GM23338 (cell line): ENCODE measurements at regions not wholly inside any gene's neighbourhood (a gene's known extent, or its start where the extent isn't known, plus 50 kb on each side); places are given as distances from the start of the nearest gene placed in this dataset.
"Not testable (repeated sequence)": the region's sequence is repeated elsewhere in the genome, so short reads cannot be mapped to it uniquely, and the experiment has no call there.

Source experiments
- ATAC-seq: fragments of 200-7000 bp; cut with Tn5 transposase; 3 replicates; pipeline ENCODE4 v1.9.1; 2020
- DNase-seq: peaks from one replicate; pipeline ENCODE4 v3.0.0-alpha.2; 2015; ENCODE audit warnings: low spot score
- H2AFZ ChIP-seq: fragments of 200-600 bp; sonication (generic); 2 replicates; pipeline ENCODE4 v1.8.0; 2016; ENCODE audit warnings: antibody characterized with exemption, mild to moderate bottlenecking, moderate library complexity
- H3F3A ChIP-seq: fragments of 200-600 bp; sonication (generic); replicated peaks from 2 replicates; pipeline ENCODE4 v1.8.0; 2017; ENCODE audit warnings: antibody characterized with exemption, mixed run types, low read depth
- H3K27ac ChIP-seq: fragments of 200-600 bp; sonication (generic); 2 replicates; pipeline ENCODE4 v1.6.1; 2016; ENCODE audit warnings: low read depth
- H3K27me3 ChIP-seq: fragments of 200-600 bp; sonication (generic); 2 replicates; pipeline ENCODE4 v1.8.0; 2016; ENCODE audit warnings: mild to moderate bottlenecking, mixed run types, moderate library complexity; ENCODE audit not compliant: insufficient read depth
- H3K36me3 ChIP-seq: fragments of 200-600 bp; sonication (generic); 2 replicates; pipeline ENCODE4 v1.8.0; 2016; ENCODE audit warnings: mild to moderate bottlenecking; ENCODE audit not compliant: insufficient read depth
- H3K4me1 ChIP-seq: fragments of 200-600 bp; sonication (generic); 2 replicates; pipeline ENCODE4 v1.8.0; 2016; ENCODE audit warnings: mild to moderate bottlenecking, moderate library complexity; ENCODE audit not compliant: insufficient read depth
- H3K4me2 ChIP-seq: fragments of 200-600 bp; sonication (generic); 2 replicates; pipeline ENCODE4 v1.7.1; 2017; ENCODE audit warnings: mixed run types
- H3K4me3 ChIP-seq: fragments of 200-600 bp; sonication (generic); 2 replicates; pipeline ENCODE4 v1.6.1; 2016; ENCODE audit warnings: mixed run types
- H3K79me2 ChIP-seq: fragments of 200-600 bp; sonication (generic); replicated peaks from 2 replicates; pipeline ENCODE4 v1.8.0; 2017; ENCODE audit warnings: mild to moderate bottlenecking; ENCODE audit not compliant: insufficient read depth
- H3K9me2 ChIP-seq: fragments of 200-600 bp; sonication (generic); 2 replicates; pipeline ENCODE4 v1.8.0; 2017; ENCODE audit not compliant: insufficient read depth
- H4K20me1 ChIP-seq: fragments of 200-600 bp; sonication (generic); replicated peaks from 2 replicates; pipeline ENCODE4 v1.8.0; 2017; ENCODE audit warnings: mild to moderate bottlenecking; ENCODE audit not compliant: insufficient read depth
- H3K27ac Mint-ChIP-seq: 2 replicates; pipeline ENCODE4 v1.8.0; 2020; ENCODE audit warnings: inconsistent platforms, mild to moderate bottlenecking, moderate library complexity, mixed read lengths
- H3K27me3 Mint-ChIP-seq: 3 replicates; pipeline ENCODE4 v1.8.0; 2022; ENCODE audit warnings: low read depth, mild to moderate bottlenecking, moderate library complexity, mixed read lengths, inconsistent platforms; ENCODE audit not compliant: insufficient read depth, poor library complexity
- H3K36me3 Mint-ChIP-seq: 3 replicates; pipeline ENCODE4 v1.8.0; 2021; ENCODE audit warnings: low read depth, mild to moderate bottlenecking, inconsistent platforms, moderate library complexity, mixed read lengths
- H3K4me1 Mint-ChIP-seq: 3 replicates; pipeline ENCODE4 v1.8.0; 2020; ENCODE audit warnings: mild to moderate bottlenecking, inconsistent platforms, mixed read lengths
- H3K4me3 Mint-ChIP-seq: 3 replicates; pipeline ENCODE4 v1.8.0; 2021; ENCODE audit warnings: moderate library complexity, mild to moderate bottlenecking, inconsistent platforms, mixed read lengths
- H3K9me3 Mint-ChIP-seq: 3 replicates; pipeline ENCODE4 v1.8.0; 2020; ENCODE audit warnings: moderate library complexity, mild to moderate bottlenecking, inconsistent platforms, mixed read lengths
- CREB1 ChIP-seq: fragments of 250-450 bp; sonication (Bioruptor Pico); IDR thresholded peaks from 2 replicates; pipeline ENCODE4 v1.5.0; 2020; ENCODE audit warnings: low read depth, mild to moderate bottlenecking, moderate library complexity
- EZH2 ChIP-seq: fragments of 200-600 bp; sonication (generic); IDR thresholded peaks from one replicate; pipeline ENCODE4 v1.8.0; 2017; ENCODE audit warnings: antibody characterized with exemption, mild to moderate bottlenecking, low read depth; ENCODE audit not compliant: unreplicated experiment
- EZH2phosphoT487 ChIP-seq: fragments of 200-600 bp; sonication (generic); IDR thresholded peaks from one replicate; pipeline ENCODE4 v1.8.1; 2018; ENCODE audit warnings: antibody characterized with exemption; ENCODE audit not compliant: unreplicated experiment
- JUNB ChIP-seq: IDR thresholded peaks from one replicate; pipeline ENCODE4 v1.6.1; 2016; ENCODE audit warnings: antibody characterized with exemption; ENCODE audit not compliant: unreplicated experiment
- NANOG ChIP-seq: IDR thresholded peaks from 2 replicates; pipeline ENCODE4 v1.6.1; 2016; ENCODE audit warnings: antibody characterized with exemption, borderline replicate concordance
- POLR2AphosphoS5 ChIP-seq: IDR thresholded peaks from 2 replicates; pipeline ENCODE4 v1.6.1; 2016; ENCODE audit warnings: antibody characterized with exemption, low read depth
- STAT1 ChIP-seq: IDR thresholded peaks from one replicate; pipeline ENCODE4 v1.6.1; 2016; ENCODE audit warnings: antibody characterized with exemption; ENCODE audit not compliant: unreplicated experiment
- ZNF114 ChIP-seq: fragments of 250-450 bp; sonication (Bioruptor Pico); IDR thresholded peaks from 2 replicates; pipeline ENCODE4 v1.5.0; 2020; ENCODE audit warnings: mild to moderate bottlenecking, moderate library complexity
- TF ChIP-seq, protein P1 (sequence below), 2 experiments: fragments of 200-600 bp in 1 of 2; sonication (generic) in 1 of 2; conservative IDR thresholded peaks; 2 replicates each; pipeline versions ENCODE4 v1.5.1 to v1.6.1; 2016 to 2017; ENCODE audit warnings: antibody characterized with exemption in 2 of 2, low read depth in 2 of 2, mild to moderate bottlenecking in 2 of 2, moderate library complexity in 1 of 2
- TF ChIP-seq, protein P2 (sequence below): fragments of 250-450 bp; sonication (Bioruptor Pico); IDR thresholded peaks from 2 replicates; pipeline ENCODE4 v1.5.0; 2020; ENCODE audit warnings: mild to moderate bottlenecking, moderate library complexity
- TF ChIP-seq, protein P3 (sequence below): IDR thresholded peaks from one replicate; pipeline ENCODE4 v1.6.1; 2018; ENCODE audit warnings: antibody characterized with exemption; ENCODE audit not compliant: unreplicated experiment

DNA sequence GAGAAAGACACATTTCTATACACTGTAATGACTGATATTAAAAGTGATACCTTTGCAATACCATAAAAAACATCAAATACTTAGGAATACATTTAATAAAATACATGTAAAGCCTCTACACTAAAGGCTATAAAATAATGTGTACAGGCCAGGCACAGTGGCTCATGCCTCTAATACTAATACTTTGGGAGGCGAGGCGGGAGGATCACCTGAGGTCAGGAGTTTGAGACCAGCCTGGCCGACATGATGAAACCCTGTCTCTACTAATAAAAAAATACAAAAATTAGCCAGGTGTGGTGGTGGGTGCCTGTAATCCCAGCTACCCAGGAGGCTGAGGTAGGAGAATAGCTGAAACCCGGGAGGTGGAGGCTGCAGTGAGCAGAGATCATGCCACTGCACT, 59.8 kb upstream of the RTL6 start:
- H3K36me3 Mint-ChIP-seq, H3K27me3 ChIP-seq, H3K4me3 Mint-ChIP-seq, ATAC-seq, DNase-seq, H3K4me3 ChIP-seq, H3K79me2 ChIP-seq, H3K36me3 ChIP-seq, H4K20me1 ChIP-seq, H3K27ac Mint-ChIP-seq, H3K27ac ChIP-seq, H3K27me3 Mint-ChIP-seq, H3K9me3 Mint-ChIP-seq, H3K4me2 ChIP-seq, H3K9me2 ChIP-seq, H2AFZ ChIP-seq, H3K4me1 Mint-ChIP-seq, H3K4me1 ChIP-seq, H3F3A ChIP-seq: not testable (repeated sequence)

DNA sequence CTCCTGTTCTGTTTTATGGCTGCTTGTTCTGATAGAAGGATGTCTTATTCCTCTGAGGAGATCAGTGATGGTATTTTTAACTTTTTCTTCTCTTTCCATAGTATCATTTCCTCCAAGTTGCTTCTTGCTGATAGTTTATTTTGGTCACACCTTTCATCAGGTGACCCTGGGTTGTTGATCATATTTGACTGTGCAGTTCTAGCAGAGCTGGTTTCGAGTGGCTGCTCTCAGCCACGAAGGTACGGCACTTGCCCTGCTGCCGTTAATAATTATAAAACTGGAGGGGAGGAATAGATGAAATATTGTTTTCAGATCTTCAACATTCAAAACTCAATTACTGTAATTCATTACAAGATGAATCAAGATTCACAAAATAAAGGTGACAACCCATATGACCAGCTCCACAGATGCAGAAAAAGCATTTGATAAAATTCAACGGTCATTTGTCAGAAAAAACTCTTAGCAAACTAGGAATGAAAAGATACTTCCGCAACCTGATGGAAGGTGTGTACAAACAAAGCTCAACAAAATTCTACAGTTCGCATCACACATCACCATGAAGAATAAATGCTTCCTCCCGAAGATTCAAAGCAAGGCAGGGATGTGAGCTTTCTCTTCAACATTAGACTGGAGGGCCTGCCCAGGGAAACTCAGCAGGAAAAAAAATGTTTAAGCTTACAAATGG, 59.2 kb upstream of the RTL6 start:
- H3K9me2 ChIP-seq = no peaks in the 10 kb centered on the region
- no peaks in the 10 kb centered on the region for H3K36me3 ChIP-seq
- H3K4me1 ChIP-seq = no peaks in the 10 kb centered on the region
- no peak overlapping the region for H3K27ac ChIP-seq
- Mint-ChIP-seq H3K4me3 (no peak overlapping the region), H3K36me3 (no peaks in the 10 kb centered on the region), H3K27ac (no peak overlapping the region), H3K4me1 (no peaks in the 10 kb centered on the region), H3K9me3 (no peaks in the 10 kb centered on the region), H3K27me3 (peaks cover 5% of the 10 kb centered on the region)
- H2AFZ ChIP-seq = no peak overlapping the region
- DNase-seq (no peak), ATAC-seq (no peak)
- TF ChIP-seq EZH2 (no peak), CREB1 (CRISPR knock-in tag) (no peak), EZH2phosphoT487 (no peak), NANOG (no peak), ZNF114 (CRISPR knock-in tag) (no peak), STAT1 (no peak), POLR2AphosphoS5 (no peak), JUNB (no peak)
- TF ChIP-seq, protein P1, sequence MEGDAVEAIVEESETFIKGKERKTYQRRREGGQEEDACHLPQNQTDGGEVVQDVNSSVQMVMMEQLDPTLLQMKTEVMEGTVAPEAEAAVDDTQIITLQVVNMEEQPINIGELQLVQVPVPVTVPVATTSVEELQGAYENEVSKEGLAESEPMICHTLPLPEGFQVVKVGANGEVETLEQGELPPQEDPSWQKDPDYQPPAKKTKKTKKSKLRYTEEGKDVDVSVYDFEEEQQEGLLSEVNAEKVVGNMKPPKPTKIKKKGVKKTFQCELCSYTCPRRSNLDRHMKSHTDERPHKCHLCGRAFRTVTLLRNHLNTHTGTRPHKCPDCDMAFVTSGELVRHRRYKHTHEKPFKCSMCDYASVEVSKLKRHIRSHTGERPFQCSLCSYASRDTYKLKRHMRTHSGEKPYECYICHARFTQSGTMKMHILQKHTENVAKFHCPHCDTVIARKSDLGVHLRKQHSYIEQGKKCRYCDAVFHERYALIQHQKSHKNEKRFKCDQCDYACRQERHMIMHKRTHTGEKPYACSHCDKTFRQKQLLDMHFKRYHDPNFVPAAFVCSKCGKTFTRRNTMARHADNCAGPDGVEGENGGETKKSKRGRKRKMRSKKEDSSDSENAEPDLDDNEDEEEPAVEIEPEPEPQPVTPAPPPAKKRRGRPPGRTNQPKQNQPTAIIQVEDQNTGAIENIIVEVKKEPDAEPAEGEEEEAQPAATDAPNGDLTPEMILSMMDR (conservative IDR thresholded peaks at IDR 0.05; ENCODE audit: low read depth in 2 of 2) = no peak
- TF ChIP-seq, protein P2, sequence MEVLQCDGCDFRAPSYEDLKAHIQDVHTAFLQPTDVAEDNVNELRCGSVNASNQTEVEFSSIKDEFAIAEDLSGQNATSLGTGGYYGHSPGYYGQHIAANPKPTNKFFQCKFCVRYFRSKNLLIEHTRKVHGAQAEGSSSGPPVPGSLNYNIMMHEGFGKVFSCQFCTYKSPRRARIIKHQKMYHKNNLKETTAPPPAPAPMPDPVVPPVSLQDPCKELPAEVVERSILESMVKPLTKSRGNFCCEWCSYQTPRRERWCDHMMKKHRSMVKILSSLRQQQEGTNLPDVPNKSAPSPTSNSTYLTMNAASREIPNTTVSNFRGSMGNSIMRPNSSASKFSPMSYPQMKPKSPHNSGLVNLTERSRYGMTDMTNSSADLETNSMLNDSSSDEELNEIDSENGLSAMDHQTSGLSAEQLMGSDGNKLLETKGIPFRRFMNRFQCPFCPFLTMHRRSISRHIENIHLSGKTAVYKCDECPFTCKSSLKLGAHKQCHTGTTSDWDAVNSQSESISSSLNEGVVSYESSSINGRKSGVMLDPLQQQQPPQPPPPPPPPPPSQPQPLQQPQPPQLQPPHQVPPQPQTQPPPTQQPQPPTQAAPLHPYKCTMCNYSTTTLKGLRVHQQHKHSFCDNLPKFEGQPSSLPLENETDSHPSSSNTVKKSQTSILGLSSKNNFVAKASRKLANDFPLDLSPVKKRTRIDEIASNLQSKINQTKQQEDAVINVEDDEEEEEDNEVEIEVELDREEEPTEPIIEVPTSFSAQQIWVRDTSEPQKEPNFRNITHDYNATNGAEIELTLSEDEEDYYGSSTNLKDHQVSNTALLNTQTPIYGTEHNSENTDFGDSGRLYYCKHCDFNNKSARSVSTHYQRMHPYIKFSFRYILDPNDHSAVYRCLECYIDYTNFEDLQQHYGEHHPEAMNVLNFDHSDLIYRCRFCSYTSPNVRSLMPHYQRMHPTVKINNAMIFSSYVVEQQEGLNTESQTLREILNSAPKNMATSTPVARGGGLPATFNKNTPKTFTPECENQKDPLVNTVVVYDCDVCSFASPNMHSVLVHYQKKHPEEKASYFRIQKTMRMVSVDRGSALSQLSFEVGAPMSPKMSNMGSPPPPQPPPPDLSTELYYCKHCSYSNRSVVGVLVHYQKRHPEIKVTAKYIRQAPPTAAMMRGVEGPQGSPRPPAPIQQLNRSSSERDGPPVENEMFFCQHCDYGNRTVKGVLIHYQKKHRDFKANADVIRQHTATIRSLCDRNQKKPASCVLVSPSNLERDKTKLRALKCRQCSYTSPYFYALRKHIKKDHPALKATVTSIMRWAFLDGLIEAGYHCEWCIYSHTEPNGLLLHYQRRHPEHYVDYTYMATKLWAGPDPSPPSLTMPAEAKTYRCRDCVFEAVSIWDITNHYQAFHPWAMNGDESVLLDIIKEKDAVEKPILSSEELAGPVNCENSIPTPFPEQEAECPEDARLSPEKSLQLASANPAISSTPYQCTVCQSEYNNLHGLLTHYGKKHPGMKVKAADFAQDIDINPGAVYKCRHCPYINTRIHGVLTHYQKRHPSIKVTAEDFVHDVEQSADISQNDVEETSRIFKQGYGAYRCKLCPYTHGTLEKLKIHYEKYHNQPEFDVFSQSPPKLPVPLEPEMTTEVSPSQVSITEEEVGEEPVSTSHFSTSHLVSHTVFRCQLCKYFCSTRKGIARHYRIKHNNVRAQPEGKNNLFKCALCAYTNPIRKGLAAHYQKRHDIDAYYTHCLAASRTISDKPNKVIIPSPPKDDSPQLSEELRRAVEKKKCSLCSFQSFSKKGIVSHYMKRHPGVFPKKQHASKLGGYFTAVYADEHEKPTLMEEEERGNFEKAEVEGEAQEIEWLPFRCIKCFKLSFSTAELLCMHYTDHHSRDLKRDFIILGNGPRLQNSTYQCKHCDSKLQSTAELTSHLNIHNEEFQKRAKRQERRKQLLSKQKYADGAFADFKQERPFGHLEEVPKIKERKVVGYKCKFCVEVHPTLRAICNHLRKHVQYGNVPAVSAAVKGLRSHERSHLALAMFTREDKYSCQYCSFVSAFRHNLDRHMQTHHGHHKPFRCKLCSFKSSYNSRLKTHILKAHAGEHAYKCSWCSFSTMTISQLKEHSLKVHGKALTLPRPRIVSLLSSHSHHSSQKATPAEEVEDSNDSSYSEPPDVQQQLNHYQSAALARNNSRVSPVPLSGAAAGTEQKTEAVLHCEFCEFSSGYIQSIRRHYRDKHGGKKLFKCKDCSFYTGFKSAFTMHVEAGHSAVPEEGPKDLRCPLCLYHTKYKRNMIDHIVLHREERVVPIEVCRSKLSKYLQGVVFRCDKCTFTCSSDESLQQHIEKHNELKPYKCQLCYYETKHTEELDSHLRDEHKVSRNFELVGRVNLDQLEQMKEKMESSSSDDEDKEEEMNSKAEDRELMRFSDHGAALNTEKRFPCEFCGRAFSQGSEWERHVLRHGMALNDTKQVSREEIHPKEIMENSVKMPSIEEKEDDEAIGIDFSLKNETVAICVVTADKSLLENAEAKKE (CRISPR knock-in tag) = no peak
- TF ChIP-seq, protein P3, sequence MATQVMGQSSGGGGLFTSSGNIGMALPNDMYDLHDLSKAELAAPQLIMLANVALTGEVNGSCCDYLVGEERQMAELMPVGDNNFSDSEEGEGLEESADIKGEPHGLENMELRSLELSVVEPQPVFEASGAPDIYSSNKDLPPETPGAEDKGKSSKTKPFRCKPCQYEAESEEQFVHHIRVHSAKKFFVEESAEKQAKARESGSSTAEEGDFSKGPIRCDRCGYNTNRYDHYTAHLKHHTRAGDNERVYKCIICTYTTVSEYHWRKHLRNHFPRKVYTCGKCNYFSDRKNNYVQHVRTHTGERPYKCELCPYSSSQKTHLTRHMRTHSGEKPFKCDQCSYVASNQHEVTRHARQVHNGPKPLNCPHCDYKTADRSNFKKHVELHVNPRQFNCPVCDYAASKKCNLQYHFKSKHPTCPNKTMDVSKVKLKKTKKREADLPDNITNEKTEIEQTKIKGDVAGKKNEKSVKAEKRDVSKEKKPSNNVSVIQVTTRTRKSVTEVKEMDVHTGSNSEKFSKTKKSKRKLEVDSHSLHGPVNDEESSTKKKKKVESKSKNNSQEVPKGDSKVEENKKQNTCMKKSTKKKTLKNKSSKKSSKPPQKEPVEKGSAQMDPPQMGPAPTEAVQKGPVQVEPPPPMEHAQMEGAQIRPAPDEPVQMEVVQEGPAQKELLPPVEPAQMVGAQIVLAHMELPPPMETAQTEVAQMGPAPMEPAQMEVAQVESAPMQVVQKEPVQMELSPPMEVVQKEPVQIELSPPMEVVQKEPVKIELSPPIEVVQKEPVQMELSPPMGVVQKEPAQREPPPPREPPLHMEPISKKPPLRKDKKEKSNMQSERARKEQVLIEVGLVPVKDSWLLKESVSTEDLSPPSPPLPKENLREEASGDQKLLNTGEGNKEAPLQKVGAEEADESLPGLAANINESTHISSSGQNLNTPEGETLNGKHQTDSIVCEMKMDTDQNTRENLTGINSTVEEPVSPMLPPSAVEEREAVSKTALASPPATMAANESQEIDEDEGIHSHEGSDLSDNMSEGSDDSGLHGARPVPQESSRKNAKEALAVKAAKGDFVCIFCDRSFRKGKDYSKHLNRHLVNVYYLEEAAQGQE = no peak
- H4K20me1 ChIP-seq = no peaks in the 10 kb centered on the region
- no peaks in the 10 kb centered on the region for H3F3A ChIP-seq
- no peak overlapping the region for H3K4me3 ChIP-seq
- no peaks in the 10 kb centered on the region for H3K27me3 ChIP-seq
- H3K79me2 ChIP-seq = no peaks in the 10 kb centered on the region
- H3K4me2 ChIP-seq = no peak overlapping the region
